ENCODE measurements at regions not wholly inside any gene's neighbourhood (a gene's known extent, or its start where the extent isn't known, plus 50 kb on each side); places are given as distances from the start of the nearest gene placed in this dataset.
A peak's percentile ranks its signal among the peaks of the same experiment; 100 is the strongest.

DNA sequence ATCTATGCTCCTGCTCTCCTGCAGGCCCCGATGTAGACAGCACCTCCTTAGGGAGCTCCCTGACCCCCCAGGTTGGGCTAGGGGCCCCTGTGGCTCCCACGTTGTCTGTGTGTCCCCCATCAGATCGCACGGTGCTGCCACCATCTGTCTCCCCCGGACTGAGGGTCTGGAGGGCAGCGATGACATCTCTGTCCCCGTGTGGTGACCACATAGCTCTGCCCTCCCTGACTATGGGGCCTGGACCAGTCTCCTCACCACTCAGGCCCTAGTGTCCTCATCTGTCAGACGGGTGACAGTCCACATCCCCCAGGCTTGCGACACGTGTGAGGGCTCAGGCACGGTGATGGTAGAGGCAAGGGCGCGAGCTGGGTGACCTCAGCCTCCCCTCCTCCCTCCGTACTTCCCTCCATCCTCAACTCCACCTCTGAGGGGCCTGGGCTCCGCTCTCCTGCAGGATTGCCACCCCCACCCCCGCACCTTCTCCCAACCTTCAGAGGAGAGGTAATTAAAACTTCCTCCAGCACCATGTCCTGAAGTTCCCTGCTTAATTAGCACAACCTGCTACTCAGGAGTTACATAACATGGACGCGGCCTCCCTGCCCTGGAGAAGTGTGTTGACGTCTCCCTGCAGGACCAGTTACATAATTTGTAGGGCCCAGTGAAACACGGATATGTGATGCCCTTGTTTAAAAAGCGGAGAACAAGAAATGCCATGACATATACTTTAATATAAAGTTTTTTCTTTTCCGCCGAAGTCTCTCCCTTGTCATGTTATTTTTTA, 288.2 kb downstream of the PTPRU start:
- no peak for DNase-seq (ENCODE audit: low spot score)

DNA sequence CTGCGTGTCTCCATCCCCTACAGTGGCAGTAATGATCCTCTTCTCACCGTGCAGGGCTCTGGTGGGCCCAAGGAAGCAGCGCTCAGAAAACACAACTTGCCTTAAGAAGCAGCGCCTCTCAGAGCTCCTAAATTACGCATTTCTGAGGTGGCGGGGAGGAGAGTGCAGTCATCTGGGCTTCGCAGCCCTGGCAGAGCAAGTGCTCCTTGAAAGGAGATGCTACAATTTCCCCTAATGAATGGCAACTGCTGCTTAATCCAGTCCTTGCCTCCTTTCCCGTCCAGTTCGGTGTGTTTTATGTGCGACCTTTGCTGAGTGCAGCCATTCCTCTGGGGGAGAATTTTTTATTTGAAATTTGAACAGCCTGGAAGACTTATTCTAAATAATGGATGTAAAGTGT, 287.3 kb downstream of the PTPRU start:
- DNase-seq (ENCODE audit: low spot score), result no peak

DNA sequence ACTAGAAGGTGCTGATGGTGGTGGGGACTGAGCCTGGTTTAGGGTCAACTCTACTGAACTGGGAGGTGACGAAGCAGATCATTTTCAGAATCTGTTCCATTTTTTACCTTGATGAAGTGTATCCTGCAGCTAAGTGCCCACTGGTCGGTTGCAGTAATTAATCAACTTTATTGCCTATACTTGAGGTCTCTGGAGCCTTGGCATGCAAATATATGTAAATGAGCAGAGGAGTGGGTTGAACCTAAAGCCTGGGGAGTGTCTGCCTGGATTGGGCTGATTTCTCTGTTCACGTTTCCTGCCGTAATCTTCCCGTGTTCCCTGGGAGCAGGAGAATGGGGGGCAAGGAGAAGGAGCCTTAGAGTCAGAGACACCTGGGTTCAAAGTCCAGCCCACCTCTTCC, 286.8 kb downstream of the PTPRU start:
- DNase-seq (ENCODE audit: low spot score), result no peak

DNA sequence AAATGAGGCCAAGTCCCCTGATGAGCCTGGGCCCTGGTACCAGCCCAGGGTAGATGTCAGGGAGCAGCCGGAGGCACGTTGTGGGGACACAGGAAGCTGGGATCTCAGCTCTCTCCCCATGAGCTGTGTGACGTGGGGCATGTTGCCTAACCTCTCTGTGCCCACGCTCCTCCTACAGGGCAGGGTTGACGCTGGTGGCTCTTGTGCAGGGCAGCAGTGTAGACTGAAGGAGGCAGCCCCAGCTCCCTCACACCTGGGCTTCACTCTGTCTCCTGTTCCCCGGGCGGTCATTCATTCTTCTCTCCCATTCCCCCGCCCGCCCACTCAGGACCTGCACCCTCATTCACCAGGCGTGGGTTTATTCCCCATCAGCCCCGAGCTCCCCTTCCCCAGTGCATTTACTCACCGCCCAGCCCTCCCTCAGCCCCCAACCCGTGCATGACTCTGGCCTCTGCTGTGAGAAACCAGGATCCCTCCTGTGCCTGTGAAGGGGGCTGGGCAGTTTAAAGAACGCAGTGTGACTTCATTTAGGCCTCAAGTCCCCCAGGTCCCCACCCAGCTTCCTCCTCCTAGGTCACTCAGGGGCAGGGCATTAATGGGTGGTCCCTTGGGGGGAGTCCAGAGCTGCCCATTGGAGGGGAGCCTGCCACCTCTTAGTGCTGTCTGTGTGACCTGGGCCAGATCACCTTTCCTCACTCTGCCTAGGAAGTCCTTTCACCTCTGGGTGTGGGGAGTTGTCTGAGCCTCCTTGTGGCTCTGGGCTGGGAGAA, 285.7 kb downstream of the PTPRU start:
- no peak for DNase-seq (ENCODE audit: low spot score)

DNA sequence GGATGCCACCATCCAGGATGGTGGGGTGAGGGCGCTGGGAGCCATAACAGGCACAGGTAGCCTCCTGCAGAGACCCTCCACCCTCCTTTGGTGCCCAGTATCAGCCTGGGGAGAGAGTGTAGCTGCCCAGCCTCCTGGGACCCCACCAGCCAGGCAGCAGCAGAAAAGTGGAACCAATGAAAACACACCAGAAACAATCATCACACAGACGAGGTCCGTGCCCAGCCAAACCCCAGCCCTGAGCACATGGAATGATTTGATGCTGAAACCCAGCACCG, 285.1 kb downstream of the PTPRU start:
- DNase-seq (ENCODE audit: low spot score), result no peak

DNA sequence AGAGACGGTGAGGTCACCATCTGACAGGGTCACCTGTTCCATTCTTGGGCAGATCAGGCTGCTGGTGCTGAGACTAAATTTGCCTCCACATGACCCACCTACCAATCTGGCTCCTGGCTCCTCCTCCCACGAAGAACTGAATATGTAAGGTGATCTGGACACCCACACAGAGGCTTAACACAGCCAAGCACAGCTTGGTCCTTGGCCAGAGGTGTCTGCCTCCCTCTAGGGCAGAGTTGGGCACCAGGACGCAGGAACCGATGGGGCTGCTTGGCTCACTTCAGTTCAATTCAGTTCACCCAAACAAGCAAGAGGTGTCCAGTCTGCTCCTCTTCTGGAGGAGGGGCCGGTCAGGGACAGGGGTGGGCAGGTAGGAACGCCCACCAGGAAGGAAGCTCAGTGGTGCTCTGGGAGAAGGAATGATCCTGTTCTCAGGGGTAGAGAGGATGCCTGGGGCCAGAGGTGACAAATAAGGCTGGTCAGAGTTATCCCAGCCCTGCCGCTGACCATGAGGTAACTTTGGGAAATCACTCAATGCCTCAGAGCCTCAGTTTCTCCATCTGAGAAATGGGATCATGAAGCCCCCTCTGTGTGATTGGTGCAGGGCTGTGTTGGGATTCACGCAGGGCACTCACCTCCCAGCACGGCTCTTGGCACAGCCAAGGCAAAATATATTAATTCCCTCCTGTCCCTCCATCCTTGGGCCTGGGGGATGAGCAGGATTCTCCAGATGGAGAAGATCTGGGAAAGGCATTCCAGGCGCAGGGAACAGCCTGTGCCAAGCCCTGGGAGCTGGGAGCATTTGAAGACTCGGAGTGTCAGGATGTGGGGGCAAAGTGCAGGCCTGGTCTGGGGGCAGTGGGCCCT, 284.5 kb downstream of the PTPRU start:
- DNase-seq (ENCODE audit: low spot score), result no peak

DNA sequence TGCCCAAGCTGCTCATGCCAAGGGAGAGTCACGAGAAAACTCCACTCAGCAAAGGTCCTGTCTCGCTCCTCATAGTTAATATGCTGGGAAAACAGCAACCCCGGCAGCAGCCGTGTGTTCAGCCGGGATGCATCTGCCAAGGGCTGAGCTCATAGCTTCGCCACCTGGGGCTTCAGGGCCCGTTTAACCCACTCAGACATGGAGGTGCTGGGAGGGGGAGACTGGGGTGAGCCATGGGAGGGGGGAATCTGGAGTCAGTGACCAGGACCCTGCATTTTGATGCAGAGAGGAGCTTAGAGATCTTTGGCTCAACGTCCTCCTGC, 283.4 kb downstream of the PTPRU start:
- no peak for DNase-seq (ENCODE audit: low spot score)

DNA sequence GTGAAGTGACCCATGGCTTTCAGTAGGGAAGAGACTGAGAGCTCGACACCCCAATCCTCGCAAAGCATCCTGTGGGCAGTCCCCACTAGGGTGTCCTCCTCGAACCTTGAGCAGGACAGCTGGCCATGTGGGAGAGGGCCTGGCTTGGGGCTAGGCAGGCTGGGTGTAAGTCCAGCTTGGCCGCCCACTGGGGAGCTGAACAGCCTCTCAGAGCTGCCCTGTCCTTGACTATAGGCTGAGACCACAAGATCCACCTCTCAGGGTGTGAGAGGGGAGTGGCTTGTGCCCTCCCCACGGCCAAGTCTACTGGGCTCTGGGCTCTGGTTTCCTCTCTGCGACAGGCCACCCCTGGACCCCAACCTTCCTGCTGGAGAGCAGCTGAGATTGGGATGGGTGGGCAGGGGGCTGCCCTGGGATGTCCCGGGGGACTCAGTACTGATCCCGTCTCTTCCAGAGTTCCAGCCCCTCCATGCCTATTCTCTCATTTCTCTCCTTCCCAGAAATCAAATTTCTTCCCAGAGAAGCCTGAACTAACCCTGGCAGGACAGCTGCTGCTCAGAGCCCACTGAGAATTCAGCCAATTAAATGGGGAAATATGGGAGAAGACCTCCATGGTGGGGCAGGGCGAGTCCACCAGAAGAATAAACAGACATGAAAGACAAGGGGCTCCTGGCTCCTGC, 282.9 kb downstream of the PTPRU start:
- no peak for DNase-seq (ENCODE audit: low spot score)

DNA sequence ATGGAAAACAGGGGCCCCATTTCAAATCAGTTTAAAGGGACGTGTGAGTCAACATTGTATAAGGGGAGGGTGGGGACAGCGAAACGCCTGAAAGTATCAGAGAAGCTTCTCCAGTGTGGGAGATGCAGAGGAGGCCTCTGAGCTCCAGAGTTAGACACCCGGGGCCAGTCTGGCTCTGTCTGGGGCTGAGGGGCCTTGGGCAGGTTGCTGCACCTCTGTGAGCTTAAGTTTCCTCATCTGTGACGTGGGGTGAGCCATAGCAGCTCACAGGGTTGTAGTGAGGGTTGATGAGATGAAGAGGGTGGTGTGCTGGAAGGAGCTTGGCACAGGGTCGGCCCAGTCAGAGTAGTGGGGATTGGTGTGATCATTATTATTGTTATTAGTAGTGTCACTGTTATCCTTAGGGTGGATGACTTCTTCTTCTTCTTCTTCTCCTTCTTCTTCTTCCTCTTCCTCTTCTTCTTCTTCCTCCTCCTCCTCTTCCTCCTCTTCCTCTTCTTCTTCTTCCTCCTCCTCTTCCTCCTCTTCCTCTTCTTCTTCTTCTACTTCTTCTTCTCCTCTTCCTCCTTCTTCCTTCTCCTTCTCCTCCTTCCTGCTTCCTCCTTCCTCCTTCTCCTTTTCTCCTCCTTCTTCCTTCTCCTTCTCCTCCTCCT, 282.0 kb downstream of the PTPRU start:
- no peak for DNase-seq (ENCODE audit: low spot score)

DNA sequence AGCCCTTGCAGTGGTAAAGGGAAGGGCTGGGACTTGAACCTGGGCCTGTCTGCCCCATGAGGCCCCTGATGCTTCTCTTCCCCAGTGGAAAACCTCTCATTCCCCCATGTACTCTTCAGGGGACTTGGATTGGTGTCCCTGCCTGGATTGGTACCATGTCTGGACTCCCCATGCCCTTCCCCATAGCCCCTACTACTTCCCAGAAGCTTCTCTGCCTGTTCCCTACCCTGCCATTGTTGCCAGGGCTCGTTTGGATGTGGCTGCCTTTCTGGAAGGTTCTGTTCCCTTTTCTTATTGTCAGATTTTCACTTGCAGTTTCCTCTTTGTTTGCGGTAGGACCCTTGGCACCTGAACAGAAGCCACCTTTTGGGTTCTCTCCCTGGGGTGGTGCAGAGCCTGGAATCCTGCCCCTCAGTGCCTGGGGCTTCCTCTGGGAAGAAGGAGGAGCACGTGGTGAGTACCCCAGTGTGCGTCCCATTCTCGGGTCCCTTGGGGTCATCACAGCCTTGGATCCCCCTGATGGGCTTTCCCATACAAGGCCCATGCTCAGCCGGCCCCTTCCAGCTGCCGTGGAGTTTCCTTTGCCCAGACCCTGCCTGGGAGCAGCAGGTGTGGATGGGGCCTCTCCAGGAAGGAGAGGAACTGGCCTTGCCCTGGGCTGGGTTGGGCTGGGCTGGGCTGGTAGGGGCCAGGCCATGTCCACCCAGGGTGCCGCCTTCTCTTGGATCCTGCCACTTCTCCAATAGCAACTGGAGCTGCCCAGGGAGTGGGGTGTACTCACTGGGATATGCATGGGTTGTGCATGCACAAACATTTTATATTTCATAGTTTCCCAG, 281.1 kb downstream of the PTPRU start:
- no peak for DNase-seq (ENCODE audit: low spot score)

DNA sequence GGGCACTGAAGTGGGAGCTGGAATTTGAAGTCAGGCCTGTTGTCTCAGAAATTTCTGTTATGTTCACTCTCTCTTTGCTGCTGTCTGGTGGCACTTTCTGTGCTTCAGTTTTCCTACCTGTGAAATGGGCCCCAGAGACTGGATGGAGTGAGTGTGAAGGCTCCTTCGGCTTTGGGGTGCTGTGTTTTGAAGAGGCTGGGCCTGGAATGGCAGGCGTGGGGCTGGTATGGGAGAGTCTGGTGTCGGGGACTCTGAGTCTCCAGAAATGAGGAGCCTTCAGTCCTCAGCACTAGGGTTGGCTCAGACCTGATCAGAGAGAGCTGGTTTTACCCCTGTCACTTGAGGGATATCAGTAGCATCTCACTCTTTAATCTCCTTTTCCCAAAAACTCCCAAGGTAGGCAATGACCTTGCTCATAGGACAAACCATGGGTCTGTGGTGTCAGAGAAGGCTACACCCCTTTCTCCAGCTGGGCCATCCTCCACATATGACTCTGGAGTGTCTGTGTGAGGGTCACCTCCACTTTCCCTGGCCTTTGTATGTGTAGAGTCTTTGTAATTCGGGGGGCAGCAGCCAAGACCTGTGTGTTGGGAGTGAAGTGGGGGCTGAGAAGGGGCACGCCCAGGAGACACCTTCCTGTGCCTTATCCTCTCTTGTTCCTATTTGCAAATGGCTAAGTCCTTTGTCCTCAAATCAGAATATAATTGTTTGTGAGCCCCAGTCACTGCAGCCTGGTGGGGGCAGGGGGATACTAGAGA, 279.9 kb downstream of the PTPRU start:
- DNase-seq (ENCODE audit: low spot score), result no peak

DNA sequence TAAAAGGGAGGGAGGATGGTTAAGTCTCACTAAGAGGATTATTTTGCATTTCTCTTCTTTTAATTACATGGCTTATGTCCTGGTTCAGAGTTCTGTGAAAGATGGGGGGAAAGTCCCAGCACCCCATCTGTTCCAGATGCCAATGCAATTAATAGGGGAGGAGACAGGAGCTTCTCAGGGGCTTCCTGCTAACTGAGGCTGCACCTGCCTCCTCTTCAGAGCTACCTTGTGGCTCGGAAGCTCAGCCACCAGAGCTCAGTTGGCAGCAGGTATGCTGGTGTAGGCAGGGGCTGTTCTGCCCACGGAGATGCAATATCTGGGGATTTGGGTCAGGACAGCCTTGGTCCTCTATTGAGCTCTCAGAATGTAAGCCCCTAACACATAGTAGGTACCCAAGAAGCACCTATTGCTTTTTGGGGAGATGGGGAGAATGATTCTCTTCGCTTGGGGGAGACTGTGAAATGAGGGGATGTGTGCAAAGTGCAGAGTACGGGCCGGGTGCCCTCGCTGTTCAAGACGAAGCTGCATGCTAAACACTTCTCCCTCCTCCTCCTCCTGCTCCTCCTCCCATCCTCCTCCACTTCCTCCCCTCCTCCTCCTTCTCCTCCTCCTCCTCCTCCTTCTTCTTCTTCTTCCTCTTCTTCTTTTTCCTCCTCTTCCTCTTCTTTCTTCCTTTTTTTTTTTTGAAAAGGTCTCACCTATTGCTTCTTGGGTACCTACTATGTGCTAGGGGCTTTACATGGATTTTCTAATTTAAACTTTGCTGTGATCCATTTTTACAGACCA, 279.0 kb downstream of the PTPRU start:
- no peak for DNase-seq (ENCODE audit: low spot score)

DNA sequence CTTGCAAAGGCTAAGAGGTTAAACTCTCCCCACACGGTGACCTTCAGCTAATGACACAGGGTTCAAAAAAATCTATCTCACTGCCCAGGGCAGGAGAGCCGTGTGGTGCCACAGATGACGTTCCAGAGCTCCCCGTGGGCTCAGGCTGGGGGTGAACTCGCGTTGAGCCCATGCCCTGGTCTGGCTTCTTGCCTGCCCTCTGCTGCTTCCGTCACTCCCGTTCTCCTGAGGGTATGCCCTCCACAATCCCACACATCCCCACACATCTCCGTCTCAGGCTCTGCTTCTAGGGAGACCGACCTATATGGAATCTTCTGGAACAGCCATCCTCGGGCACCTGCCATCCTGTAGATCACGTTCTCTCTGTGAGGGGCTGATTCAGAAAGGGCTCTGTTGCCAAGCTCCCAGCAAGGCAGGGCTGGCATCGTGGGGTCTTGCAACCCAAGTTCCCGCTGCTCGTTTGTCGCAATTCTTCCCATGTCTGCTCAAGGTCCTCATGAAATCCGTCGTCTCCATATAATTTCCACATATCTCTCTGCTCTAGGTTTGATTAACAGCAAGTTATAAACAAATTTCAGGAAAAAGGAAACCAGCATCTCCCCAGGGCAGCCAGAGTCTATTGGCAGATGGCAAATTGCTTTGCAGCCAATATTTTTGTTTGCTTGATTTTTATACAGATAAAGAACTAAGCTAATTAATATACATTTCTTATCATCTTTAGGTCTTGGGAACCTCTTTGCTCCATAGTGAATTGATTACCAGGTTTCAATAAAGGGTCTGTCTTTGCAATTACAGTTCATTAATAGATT, 278.2 kb downstream of the PTPRU start:
- no peak for DNase-seq (ENCODE audit: low spot score)

DNA sequence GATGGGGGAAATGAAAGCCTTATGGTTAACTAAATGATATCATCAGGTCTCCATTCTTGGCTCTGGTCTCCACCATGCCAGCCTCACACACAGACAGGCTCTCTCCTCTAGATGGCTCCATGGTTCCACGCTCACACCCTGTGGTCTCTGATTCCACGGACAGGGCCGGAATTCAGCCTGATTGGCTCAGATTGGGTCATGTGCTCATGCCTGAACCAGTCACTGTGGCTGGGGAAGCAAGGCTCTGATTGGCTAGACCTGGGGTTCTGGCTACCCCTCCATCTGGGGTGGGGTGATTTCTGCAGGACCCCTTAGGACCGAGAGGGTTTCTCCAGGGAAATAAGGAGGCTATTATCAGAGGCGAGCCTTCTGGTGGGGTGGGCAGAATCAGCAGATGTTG, 277.0 kb downstream of the PTPRU start:
- DNase-seq (ENCODE audit: low spot score), result peak; percentile 27

DNA sequence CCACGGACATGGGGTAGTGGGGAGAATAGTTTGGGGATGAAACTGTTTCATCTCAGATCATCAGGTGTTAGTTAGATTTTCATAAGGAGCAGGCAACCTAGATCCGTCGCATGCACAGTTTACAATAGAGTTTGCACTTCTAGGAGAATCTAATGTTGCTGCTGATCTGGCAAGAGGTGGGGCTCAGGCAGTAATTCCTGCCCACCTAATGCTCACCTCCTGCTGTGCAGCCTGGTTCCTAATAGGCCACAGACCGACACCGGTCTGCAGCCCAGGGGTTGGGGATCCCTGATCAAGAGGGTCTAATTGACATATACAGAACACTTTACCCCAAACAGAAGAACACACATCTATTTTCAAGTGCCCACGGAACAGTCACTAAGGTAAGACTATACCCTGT, 275.1 kb downstream of the PTPRU start:
- DNase-seq (ENCODE audit: low spot score), result no peak

DNA sequence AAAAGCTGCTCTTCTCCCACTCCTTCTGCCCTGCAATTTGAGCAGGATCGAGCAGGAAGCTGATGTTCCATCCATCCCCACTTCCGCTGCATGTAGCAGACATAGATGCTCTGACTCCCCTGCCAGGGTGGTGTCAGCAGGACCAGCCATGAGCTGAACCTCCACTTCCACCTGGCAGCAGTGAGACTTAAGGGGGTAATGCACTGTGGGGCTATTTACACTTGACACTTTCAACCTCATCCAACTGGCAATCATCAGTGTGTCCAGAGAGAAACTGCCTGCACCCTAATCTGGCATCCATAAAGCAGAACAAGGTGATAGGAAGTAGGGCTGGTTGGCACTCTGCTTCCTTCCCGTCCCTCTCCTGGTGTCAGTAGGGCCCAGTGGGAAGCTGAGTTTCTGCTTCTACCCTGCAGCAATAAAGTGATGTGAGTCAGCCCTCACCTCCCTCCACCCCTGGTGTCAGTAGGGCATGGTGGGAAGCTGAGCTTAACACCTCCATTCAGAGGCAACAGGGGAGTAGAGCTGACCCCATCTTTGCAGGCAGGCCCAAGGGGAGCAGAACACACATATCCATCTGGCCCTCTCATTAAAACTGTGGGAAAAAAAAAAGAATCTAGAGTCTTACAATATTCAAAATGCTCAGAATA, 272.3 kb downstream of the PTPRU start:
- no peak for DNase-seq (ENCODE audit: low spot score)

DNA sequence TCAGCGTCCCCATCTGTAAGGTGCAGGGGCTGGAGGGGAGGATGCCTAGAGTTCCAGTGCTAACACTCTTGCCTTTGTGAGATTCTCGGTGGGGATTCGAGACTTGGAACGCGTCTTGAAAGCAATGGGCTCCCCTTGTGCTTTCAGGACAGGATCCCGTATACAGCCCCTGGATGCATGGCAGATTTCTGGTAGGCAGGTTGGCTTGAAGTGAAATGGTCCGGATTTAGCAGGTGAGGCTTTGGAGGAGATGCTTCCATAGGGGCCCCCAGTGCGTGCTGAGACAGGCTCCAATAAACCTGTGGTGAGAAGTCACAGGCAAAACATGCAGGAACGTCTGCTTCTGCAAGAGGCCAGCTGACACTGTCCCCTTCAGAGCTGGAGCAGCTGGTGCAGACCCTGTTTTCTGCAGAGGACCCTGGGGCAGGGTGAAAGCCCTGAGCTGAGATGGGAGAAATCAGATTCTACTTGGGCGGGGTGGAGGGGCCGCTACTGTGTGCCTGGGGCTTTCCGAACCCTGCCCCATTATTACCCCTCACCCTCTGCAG, 270.4 kb downstream of the PTPRU start:
- no peak for DNase-seq (ENCODE audit: low spot score)

Measured in activated CD4-positive, alpha-beta T cell treated with anti-CD3 and anti-CD28 coated beads, Interleukin-2, Interleukin-4, amounts not matched to agents 100 ng/mL and 50 ng/mL, durations not matched to agents 16 hours and 8 hours (primary cell).